GM23338 (cell line): ENCODE measurements at regions not wholly inside any gene's neighbourhood (a gene's known extent, or its start where the extent isn't known, plus 50 kb on each side); places are given as distances from the start of the nearest gene placed in this dataset.

Experiments used
- ATAC-seq: fragments of 200-7000 bp; cut with Tn5 transposase; 3 replicates; pipeline ENCODE4 v1.9.1; 2020
- DNase-seq: peaks from one replicate; pipeline ENCODE4 v3.0.0-alpha.2; 2015; ENCODE audit warnings: low spot score
- H2AFZ ChIP-seq: fragments of 200-600 bp; sonication (generic); 2 replicates; pipeline ENCODE4 v1.8.0; 2016; ENCODE audit warnings: antibody characterized with exemption, mild to moderate bottlenecking, moderate library complexity
- H3F3A ChIP-seq: fragments of 200-600 bp; sonication (generic); replicated peaks from 2 replicates; pipeline ENCODE4 v1.8.0; 2017; ENCODE audit warnings: antibody characterized with exemption, mixed run types, low read depth
- H3K27ac ChIP-seq: fragments of 200-600 bp; sonication (generic); 2 replicates; pipeline ENCODE4 v1.6.1; 2016; ENCODE audit warnings: low read depth
- H3K27me3 ChIP-seq: fragments of 200-600 bp; sonication (generic); 2 replicates; pipeline ENCODE4 v1.8.0; 2016; ENCODE audit warnings: mild to moderate bottlenecking, mixed run types, moderate library complexity; ENCODE audit not compliant: insufficient read depth
- H3K36me3 ChIP-seq: fragments of 200-600 bp; sonication (generic); 2 replicates; pipeline ENCODE4 v1.8.0; 2016; ENCODE audit warnings: mild to moderate bottlenecking; ENCODE audit not compliant: insufficient read depth
- H3K4me1 ChIP-seq: fragments of 200-600 bp; sonication (generic); 2 replicates; pipeline ENCODE4 v1.8.0; 2016; ENCODE audit warnings: mild to moderate bottlenecking, moderate library complexity; ENCODE audit not compliant: insufficient read depth
- H3K4me2 ChIP-seq: fragments of 200-600 bp; sonication (generic); 2 replicates; pipeline ENCODE4 v1.7.1; 2017; ENCODE audit warnings: mixed run types
- H3K4me3 ChIP-seq: fragments of 200-600 bp; sonication (generic); 2 replicates; pipeline ENCODE4 v1.6.1; 2016; ENCODE audit warnings: mixed run types
- H3K79me2 ChIP-seq: fragments of 200-600 bp; sonication (generic); replicated peaks from 2 replicates; pipeline ENCODE4 v1.8.0; 2017; ENCODE audit warnings: mild to moderate bottlenecking; ENCODE audit not compliant: insufficient read depth
- H3K9me2 ChIP-seq: fragments of 200-600 bp; sonication (generic); 2 replicates; pipeline ENCODE4 v1.8.0; 2017; ENCODE audit not compliant: insufficient read depth
- H4K20me1 ChIP-seq: fragments of 200-600 bp; sonication (generic); replicated peaks from 2 replicates; pipeline ENCODE4 v1.8.0; 2017; ENCODE audit warnings: mild to moderate bottlenecking; ENCODE audit not compliant: insufficient read depth
- H3K27ac Mint-ChIP-seq: 2 replicates; pipeline ENCODE4 v1.8.0; 2020; ENCODE audit warnings: inconsistent platforms, mild to moderate bottlenecking, moderate library complexity, mixed read lengths
- H3K27me3 Mint-ChIP-seq: 3 replicates; pipeline ENCODE4 v1.8.0; 2022; ENCODE audit warnings: low read depth, mild to moderate bottlenecking, moderate library complexity, mixed read lengths, inconsistent platforms; ENCODE audit not compliant: insufficient read depth, poor library complexity
- H3K36me3 Mint-ChIP-seq: 3 replicates; pipeline ENCODE4 v1.8.0; 2021; ENCODE audit warnings: low read depth, mild to moderate bottlenecking, inconsistent platforms, moderate library complexity, mixed read lengths
- H3K4me1 Mint-ChIP-seq: 3 replicates; pipeline ENCODE4 v1.8.0; 2020; ENCODE audit warnings: mild to moderate bottlenecking, inconsistent platforms, mixed read lengths
- H3K4me3 Mint-ChIP-seq: 3 replicates; pipeline ENCODE4 v1.8.0; 2021; ENCODE audit warnings: moderate library complexity, mild to moderate bottlenecking, inconsistent platforms, mixed read lengths
- H3K9me3 Mint-ChIP-seq: 3 replicates; pipeline ENCODE4 v1.8.0; 2020; ENCODE audit warnings: moderate library complexity, mild to moderate bottlenecking, inconsistent platforms, mixed read lengths
- CREB1 ChIP-seq: fragments of 250-450 bp; sonication (Bioruptor Pico); IDR thresholded peaks from 2 replicates; pipeline ENCODE4 v1.5.0; 2020; ENCODE audit warnings: low read depth, mild to moderate bottlenecking, moderate library complexity
- CTCF ChIP-seq, 2 experiments: fragments of 200-600 bp in 1 of 2; sonication (generic) in 1 of 2; conservative IDR thresholded peaks; 2 replicates each; pipeline versions ENCODE4 v1.5.1 to v1.6.1; 2016 to 2017; ENCODE audit warnings: antibody characterized with exemption in 2 of 2, low read depth in 2 of 2, mild to moderate bottlenecking in 2 of 2, moderate library complexity in 1 of 2
- EZH2 ChIP-seq: fragments of 200-600 bp; sonication (generic); IDR thresholded peaks from one replicate; pipeline ENCODE4 v1.8.0; 2017; ENCODE audit warnings: antibody characterized with exemption, mild to moderate bottlenecking, low read depth; ENCODE audit not compliant: unreplicated experiment
- EZH2phosphoT487 ChIP-seq: fragments of 200-600 bp; sonication (generic); IDR thresholded peaks from one replicate; pipeline ENCODE4 v1.8.1; 2018; ENCODE audit warnings: antibody characterized with exemption; ENCODE audit not compliant: unreplicated experiment
- JUNB ChIP-seq: IDR thresholded peaks from one replicate; pipeline ENCODE4 v1.6.1; 2016; ENCODE audit warnings: antibody characterized with exemption; ENCODE audit not compliant: unreplicated experiment
- NANOG ChIP-seq: IDR thresholded peaks from 2 replicates; pipeline ENCODE4 v1.6.1; 2016; ENCODE audit warnings: antibody characterized with exemption, borderline replicate concordance
- POLR2AphosphoS5 ChIP-seq: IDR thresholded peaks from 2 replicates; pipeline ENCODE4 v1.6.1; 2016; ENCODE audit warnings: antibody characterized with exemption, low read depth
- REST ChIP-seq: IDR thresholded peaks from one replicate; pipeline ENCODE4 v1.6.1; 2018; ENCODE audit warnings: antibody characterized with exemption; ENCODE audit not compliant: unreplicated experiment
- STAT1 ChIP-seq: IDR thresholded peaks from one replicate; pipeline ENCODE4 v1.6.1; 2016; ENCODE audit warnings: antibody characterized with exemption; ENCODE audit not compliant: unreplicated experiment
- ZNF114 ChIP-seq: fragments of 250-450 bp; sonication (Bioruptor Pico); IDR thresholded peaks from 2 replicates; pipeline ENCODE4 v1.5.0; 2020; ENCODE audit warnings: mild to moderate bottlenecking, moderate library complexity
- ZNF331 ChIP-seq: fragments of 250-450 bp; sonication (Bioruptor Pico); IDR thresholded peaks from 2 replicates; pipeline ENCODE4 v1.5.0; 2020; ENCODE audit warnings: low read depth, mild to moderate bottlenecking, moderate library complexity
- TF ChIP-seq, protein P1 (sequence below): fragments of 250-450 bp; sonication (Bioruptor Pico); IDR thresholded peaks from 2 replicates; pipeline ENCODE4 v1.5.0; 2020; ENCODE audit warnings: mild to moderate bottlenecking, moderate library complexity
- TF ChIP-seq, protein P2 (sequence below): IDR thresholded peaks from 2 replicates; pipeline ENCODE4 v1.6.1; 2016; ENCODE audit warnings: antibody characterized with exemption

GRCh38 chr1:221541296-221541695 is 200.6 kb downstream of the DUSP10 start:
- Mint-ChIP-seq H3K4me3 (no peak overlapping the region), H3K27ac (no peak overlapping the region)

More at GRCh38 chr1:221541296-221541695, 200.6 kb downstream of the DUSP10 start:
- H3K36me3 Mint-ChIP-seq: no peaks in the 10 kb centered on the region
- no peak for ATAC-seq
- H3K27me3 Mint-ChIP-seq: peaks cover 3% of the 10 kb centered on the region
- no peak overlapping the region for H2AFZ ChIP-seq
- DNase-seq: no peak
- no peaks in the 10 kb centered on the region for H3K27me3 ChIP-seq
- no peaks in the 10 kb centered on the region for H3K79me2 ChIP-seq
- H3K4me1 Mint-ChIP-seq: peaks cover 12% of the 10 kb centered on the region
- no peak overlapping the region for H3K4me2 ChIP-seq
- no peak overlapping the region for H3K27ac ChIP-seq
- no peaks in the 10 kb centered on the region for H4K20me1 ChIP-seq
- no peaks in the 10 kb centered on the region for H3F3A ChIP-seq
- no peaks in the 10 kb centered on the region for H3K36me3 ChIP-seq
- H3K9me2 ChIP-seq: 0 out of 2 replicates have a peak, but pooled peaks cover 5% of the 10 kb centered on the region
- no peaks in the 10 kb centered on the region for H3K9me3 Mint-ChIP-seq
- H3K4me3 ChIP-seq: no peak overlapping the region
- TF ChIP-seq CTCF (conservative IDR thresholded peaks at IDR 0.05; ENCODE audit: low read depth in 2 of 2) (no peak), ZNF114 (CRISPR knock-in tag) (no peak), NANOG (no peak), EZH2phosphoT487 (no peak), POLR2AphosphoS5 (no peak), REST (no peak), ZNF331 (CRISPR knock-in tag) (no peak), EZH2 (no peak), JUNB (no peak), CREB1 (CRISPR knock-in tag) (no peak), STAT1 (no peak)
- TF ChIP-seq, protein P1, sequence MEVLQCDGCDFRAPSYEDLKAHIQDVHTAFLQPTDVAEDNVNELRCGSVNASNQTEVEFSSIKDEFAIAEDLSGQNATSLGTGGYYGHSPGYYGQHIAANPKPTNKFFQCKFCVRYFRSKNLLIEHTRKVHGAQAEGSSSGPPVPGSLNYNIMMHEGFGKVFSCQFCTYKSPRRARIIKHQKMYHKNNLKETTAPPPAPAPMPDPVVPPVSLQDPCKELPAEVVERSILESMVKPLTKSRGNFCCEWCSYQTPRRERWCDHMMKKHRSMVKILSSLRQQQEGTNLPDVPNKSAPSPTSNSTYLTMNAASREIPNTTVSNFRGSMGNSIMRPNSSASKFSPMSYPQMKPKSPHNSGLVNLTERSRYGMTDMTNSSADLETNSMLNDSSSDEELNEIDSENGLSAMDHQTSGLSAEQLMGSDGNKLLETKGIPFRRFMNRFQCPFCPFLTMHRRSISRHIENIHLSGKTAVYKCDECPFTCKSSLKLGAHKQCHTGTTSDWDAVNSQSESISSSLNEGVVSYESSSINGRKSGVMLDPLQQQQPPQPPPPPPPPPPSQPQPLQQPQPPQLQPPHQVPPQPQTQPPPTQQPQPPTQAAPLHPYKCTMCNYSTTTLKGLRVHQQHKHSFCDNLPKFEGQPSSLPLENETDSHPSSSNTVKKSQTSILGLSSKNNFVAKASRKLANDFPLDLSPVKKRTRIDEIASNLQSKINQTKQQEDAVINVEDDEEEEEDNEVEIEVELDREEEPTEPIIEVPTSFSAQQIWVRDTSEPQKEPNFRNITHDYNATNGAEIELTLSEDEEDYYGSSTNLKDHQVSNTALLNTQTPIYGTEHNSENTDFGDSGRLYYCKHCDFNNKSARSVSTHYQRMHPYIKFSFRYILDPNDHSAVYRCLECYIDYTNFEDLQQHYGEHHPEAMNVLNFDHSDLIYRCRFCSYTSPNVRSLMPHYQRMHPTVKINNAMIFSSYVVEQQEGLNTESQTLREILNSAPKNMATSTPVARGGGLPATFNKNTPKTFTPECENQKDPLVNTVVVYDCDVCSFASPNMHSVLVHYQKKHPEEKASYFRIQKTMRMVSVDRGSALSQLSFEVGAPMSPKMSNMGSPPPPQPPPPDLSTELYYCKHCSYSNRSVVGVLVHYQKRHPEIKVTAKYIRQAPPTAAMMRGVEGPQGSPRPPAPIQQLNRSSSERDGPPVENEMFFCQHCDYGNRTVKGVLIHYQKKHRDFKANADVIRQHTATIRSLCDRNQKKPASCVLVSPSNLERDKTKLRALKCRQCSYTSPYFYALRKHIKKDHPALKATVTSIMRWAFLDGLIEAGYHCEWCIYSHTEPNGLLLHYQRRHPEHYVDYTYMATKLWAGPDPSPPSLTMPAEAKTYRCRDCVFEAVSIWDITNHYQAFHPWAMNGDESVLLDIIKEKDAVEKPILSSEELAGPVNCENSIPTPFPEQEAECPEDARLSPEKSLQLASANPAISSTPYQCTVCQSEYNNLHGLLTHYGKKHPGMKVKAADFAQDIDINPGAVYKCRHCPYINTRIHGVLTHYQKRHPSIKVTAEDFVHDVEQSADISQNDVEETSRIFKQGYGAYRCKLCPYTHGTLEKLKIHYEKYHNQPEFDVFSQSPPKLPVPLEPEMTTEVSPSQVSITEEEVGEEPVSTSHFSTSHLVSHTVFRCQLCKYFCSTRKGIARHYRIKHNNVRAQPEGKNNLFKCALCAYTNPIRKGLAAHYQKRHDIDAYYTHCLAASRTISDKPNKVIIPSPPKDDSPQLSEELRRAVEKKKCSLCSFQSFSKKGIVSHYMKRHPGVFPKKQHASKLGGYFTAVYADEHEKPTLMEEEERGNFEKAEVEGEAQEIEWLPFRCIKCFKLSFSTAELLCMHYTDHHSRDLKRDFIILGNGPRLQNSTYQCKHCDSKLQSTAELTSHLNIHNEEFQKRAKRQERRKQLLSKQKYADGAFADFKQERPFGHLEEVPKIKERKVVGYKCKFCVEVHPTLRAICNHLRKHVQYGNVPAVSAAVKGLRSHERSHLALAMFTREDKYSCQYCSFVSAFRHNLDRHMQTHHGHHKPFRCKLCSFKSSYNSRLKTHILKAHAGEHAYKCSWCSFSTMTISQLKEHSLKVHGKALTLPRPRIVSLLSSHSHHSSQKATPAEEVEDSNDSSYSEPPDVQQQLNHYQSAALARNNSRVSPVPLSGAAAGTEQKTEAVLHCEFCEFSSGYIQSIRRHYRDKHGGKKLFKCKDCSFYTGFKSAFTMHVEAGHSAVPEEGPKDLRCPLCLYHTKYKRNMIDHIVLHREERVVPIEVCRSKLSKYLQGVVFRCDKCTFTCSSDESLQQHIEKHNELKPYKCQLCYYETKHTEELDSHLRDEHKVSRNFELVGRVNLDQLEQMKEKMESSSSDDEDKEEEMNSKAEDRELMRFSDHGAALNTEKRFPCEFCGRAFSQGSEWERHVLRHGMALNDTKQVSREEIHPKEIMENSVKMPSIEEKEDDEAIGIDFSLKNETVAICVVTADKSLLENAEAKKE (CRISPR knock-in tag): no peak
- TF ChIP-seq, protein P2, sequence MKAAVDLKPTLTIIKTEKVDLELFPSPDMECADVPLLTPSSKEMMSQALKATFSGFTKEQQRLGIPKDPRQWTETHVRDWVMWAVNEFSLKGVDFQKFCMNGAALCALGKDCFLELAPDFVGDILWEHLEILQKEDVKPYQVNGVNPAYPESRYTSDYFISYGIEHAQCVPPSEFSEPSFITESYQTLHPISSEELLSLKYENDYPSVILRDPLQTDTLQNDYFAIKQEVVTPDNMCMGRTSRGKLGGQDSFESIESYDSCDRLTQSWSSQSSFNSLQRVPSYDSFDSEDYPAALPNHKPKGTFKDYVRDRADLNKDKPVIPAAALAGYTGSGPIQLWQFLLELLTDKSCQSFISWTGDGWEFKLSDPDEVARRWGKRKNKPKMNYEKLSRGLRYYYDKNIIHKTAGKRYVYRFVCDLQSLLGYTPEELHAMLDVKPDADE: no peak
- peaks cover 8% of the 10 kb centered on the region for H3K4me1 ChIP-seq
